ENCODE measurements at regions not wholly inside any gene's neighbourhood (a gene's known extent, or its start where the extent isn't known, plus 50 kb on each side); places are given as distances from the start of the nearest gene placed in this dataset.
"Not testable (repeated sequence)": the region's sequence is repeated elsewhere in the genome, so short reads cannot be mapped to it uniquely, and the experiment has no call there.

- no peak overlapping the region for H2AFZ ChIP-seq (ENCODE audit: low read depth, low read length)
- no peaks in the 10 kb centered on the region for H3K4me1 ChIP-seq (ENCODE audit: control insufficient read depth, extremely low read depth, insufficient read depth, low read length)
- POLR2A ChIA-PET = no interaction called here
- TF ChIP-seq, protein P1, sequence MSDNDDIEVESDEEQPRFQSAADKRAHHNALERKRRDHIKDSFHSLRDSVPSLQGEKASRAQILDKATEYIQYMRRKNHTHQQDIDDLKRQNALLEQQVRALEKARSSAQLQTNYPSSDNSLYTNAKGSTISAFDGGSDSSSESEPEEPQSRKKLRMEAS (IDR thresholded peaks at IDR 0.05; ENCODE audit: insufficient read depth, insufficient read length) = no peak
- TF ChIP-seq MYC (IDR thresholded peaks at IDR 0.05; ENCODE audit: low read depth, low read length) (no peak), POLR2A (IDR thresholded peaks at IDR 0.05; ENCODE audit: low read depth, low read length) (no peak), FOS (IDR thresholded peaks at IDR 0.05; ENCODE audit: borderline replicate concordance, insufficient read depth, low read length) (no peak)
- no peak for FAIRE-seq
- intact Hi-C loops (cut with micrococcal nuclease) (no loop called here), dilution Hi-C loops (cut with MboI; ENCODE audit: extremely low pct_ligation_motif_present, low sequenced_read_pairs) (no loop called here)
- CTCF ChIA-PET = no interaction called here
- H3K36me3 ChIP-seq (ENCODE audit: control insufficient read depth in 2 of 2, extremely low read depth in 1 of 2, insufficient read depth in 2 of 2, low read length in 2 of 2) = no peaks in the 10 kb centered on the region
- H3K27me3 ChIP-seq (ENCODE audit: control insufficient read depth in 2 of 2, insufficient read depth in 2 of 2, low read length in 2 of 2) = no peaks in the 10 kb centered on the region
- H4K20me1 ChIP-seq (replicated peaks; ENCODE audit: control insufficient read depth, extremely low read depth, insufficient read depth, low read length) = no peaks in the 10 kb centered on the region
- DNase-seq (ENCODE audit: low read depth, low spot score) = no peak
- no peak overlapping the region for H3K27ac ChIP-seq (ENCODE audit: insufficient read depth, low read depth, low read length)
- H3K9me3 ChIP-seq (replicated peaks; ENCODE audit: control insufficient read depth, insufficient read depth, low read length) = no peaks in the 10 kb centered on the region
- H3K79me2 ChIP-seq (ENCODE audit: control insufficient read depth, insufficient read depth, low read length) = no peaks in the 10 kb centered on the region
- no peak overlapping the region for H3K9ac ChIP-seq (replicated peaks; ENCODE audit: extremely low read depth, insufficient read depth, low read length)
- no TSS peak for BruUV-seq (replicated peaks)
- H3K4me3 ChIP-seq (replicated peaks in 1 of 3; ENCODE audit: insufficient read depth in 1 of 3, low read depth in 1 of 3, low read length in 3 of 3) = no peak overlapping the region
- no peaks in the 10 kb centered on the region for H3K9me1 ChIP-seq (replicated peaks; ENCODE audit: control insufficient read depth, extremely low read depth, insufficient read depth, low read length)
- no peak overlapping the region for H3K4me2 ChIP-seq (ENCODE audit: insufficient read depth, low read length)
Observed at GRCh38 chr12:67107235-67107634, 161.9 kb upstream of the CAND1 start.

GRCh38 chr12:67107751-67108269 is 161.3 kb upstream of the CAND1 start:
- Histone ChIP-seq H3K27me3 (ENCODE audit: control insufficient read depth in 2 of 2, insufficient read depth in 2 of 2, low read length in 2 of 2) (no peaks in the 10 kb centered on the region), H3K4me2 (ENCODE audit: insufficient read depth, low read length) (no peak overlapping the region), H3K36me3 (ENCODE audit: control insufficient read depth in 2 of 2, extremely low read depth in 1 of 2, insufficient read depth in 2 of 2, low read length in 2 of 2) (no peaks in the 10 kb centered on the region), H3K4me3 (replicated peaks in 1 of 3; ENCODE audit: insufficient read depth in 1 of 3, low read depth in 1 of 3, low read length in 3 of 3) (no peak overlapping the region), H3K9me3 (replicated peaks; ENCODE audit: control insufficient read depth, insufficient read depth, low read length) (no peaks in the 10 kb centered on the region), H4K20me1 (replicated peaks; ENCODE audit: control insufficient read depth, extremely low read depth, insufficient read depth, low read length) (no peaks in the 10 kb centered on the region), H2AFZ (ENCODE audit: low read depth, low read length) (no peak overlapping the region), H3K27ac (ENCODE audit: insufficient read depth, low read depth, low read length) (no peak overlapping the region), H3K79me2 (ENCODE audit: control insufficient read depth, insufficient read depth, low read length) (no peaks in the 10 kb centered on the region), H3K9me1 (replicated peaks; ENCODE audit: control insufficient read depth, extremely low read depth, insufficient read depth, low read length) (no peaks in the 10 kb centered on the region), H3K9ac (replicated peaks; ENCODE audit: extremely low read depth, insufficient read depth, low read length) (no peak overlapping the region), H3K4me1 (ENCODE audit: control insufficient read depth, extremely low read depth, insufficient read depth, low read length) (no peaks in the 10 kb centered on the region)
- intact Hi-C loops (cut with micrococcal nuclease) = no loop called here
- no TSS peak for BruUV-seq (replicated peaks)
- FAIRE-seq = no peak
- TF ChIP-seq, protein P1 (IDR thresholded peaks at IDR 0.05; ENCODE audit: insufficient read depth, insufficient read length) = no peak
- TF ChIP-seq EZH2 (IDR thresholded peaks at IDR 0.05; ENCODE audit: borderline replicate concordance, low read depth, low read length, severe bottlenecking) = no peak
- TF ChIP-seq POLR2A (IDR thresholded peaks at IDR 0.05; ENCODE audit: low read depth, low read length) = no peak
- TF ChIP-seq GATA2 (IDR thresholded peaks at IDR 0.05; ENCODE audit: insufficient read depth, insufficient read length, low read depth, low read length) = no peak
- TF ChIP-seq, protein P2, sequence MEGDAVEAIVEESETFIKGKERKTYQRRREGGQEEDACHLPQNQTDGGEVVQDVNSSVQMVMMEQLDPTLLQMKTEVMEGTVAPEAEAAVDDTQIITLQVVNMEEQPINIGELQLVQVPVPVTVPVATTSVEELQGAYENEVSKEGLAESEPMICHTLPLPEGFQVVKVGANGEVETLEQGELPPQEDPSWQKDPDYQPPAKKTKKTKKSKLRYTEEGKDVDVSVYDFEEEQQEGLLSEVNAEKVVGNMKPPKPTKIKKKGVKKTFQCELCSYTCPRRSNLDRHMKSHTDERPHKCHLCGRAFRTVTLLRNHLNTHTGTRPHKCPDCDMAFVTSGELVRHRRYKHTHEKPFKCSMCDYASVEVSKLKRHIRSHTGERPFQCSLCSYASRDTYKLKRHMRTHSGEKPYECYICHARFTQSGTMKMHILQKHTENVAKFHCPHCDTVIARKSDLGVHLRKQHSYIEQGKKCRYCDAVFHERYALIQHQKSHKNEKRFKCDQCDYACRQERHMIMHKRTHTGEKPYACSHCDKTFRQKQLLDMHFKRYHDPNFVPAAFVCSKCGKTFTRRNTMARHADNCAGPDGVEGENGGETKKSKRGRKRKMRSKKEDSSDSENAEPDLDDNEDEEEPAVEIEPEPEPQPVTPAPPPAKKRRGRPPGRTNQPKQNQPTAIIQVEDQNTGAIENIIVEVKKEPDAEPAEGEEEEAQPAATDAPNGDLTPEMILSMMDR (IDR thresholded peaks at IDR 0.05; ENCODE audit: extremely low read depth in 1 of 2, insufficient read depth in 1 of 2, low read depth in 1 of 2, low read length in 2 of 2) = no peak
- dilution Hi-C loops (cut with MboI; ENCODE audit: extremely low pct_ligation_motif_present, low sequenced_read_pairs) = no loop called here
- ChIA-PET CTCF (no interaction called here), POLR2A (no interaction called here)
- no peak for DNase-seq (ENCODE audit: low read depth, low spot score)

DNA sequence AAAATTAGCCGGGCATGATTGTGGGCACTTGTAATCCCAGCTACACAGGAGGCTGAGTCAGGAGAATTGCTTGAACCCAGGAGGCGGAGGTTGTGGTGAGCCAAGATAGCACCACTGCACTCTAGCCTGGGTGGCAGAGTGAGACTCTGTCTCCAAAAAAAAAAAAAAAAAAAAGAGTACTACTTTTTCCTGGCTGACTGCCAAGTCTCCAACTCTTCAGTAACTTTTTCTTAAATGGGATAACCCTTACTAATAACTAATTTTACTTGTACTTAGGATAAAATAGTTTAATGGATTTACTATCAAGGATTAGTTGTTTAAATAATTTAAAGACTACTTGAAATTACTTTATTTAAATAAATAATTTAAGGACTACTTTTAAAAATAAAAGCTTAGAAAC is 158.8 kb upstream of the CAND1 start:
- H3K4me3 ChIP-seq (replicated peaks in 1 of 3; ENCODE audit: insufficient read depth in 1 of 3, low read depth in 1 of 3, low read length in 3 of 3); H3K36me3 ChIP-seq (ENCODE audit: control insufficient read depth in 2 of 2, extremely low read depth in 1 of 2, insufficient read depth in 2 of 2, low read length in 2 of 2); DNase-seq (ENCODE audit: low read depth, low spot score); H3K9me3 ChIP-seq (replicated peaks; ENCODE audit: control insufficient read depth, insufficient read depth, low read length); BruUV-seq (replicated peaks); H2AFZ ChIP-seq (ENCODE audit: low read depth, low read length); H3K27me3 ChIP-seq (ENCODE audit: control insufficient read depth in 2 of 2, insufficient read depth in 2 of 2, low read length in 2 of 2); H3K79me2 ChIP-seq (ENCODE audit: control insufficient read depth, insufficient read depth, low read length); H3K9me1 ChIP-seq (replicated peaks; ENCODE audit: control insufficient read depth, extremely low read depth, insufficient read depth, low read length); FAIRE-seq; POLR2A ChIA-PET; H4K20me1 ChIP-seq (replicated peaks; ENCODE audit: control insufficient read depth, extremely low read depth, insufficient read depth, low read length); H3K27ac ChIP-seq (ENCODE audit: insufficient read depth, low read depth, low read length); intact Hi-C loops (cut with micrococcal nuclease); dilution Hi-C loops (cut with MboI; ENCODE audit: extremely low pct_ligation_motif_present, low sequenced_read_pairs); H3K4me2 ChIP-seq (ENCODE audit: insufficient read depth, low read length); H3K4me1 ChIP-seq (ENCODE audit: control insufficient read depth, extremely low read depth, insufficient read depth, low read length); H3K9ac ChIP-seq (replicated peaks; ENCODE audit: extremely low read depth, insufficient read depth, low read length): not testable (repeated sequence)
- CTCF ChIA-PET = interaction anchor here (0.7 kb wide), 1 partner anchor 425 kb away, joined by 4 read pairs; no protein-coding TSS in a partner anchor
